Panc1 (cell line): ENCODE measurements at regions not wholly inside any gene's neighbourhood (a gene's known extent, or its start where the extent isn't known, plus 50 kb on each side); places are given as distances from the start of the nearest gene placed in this dataset.

Experiments
- ATAC-seq: fragments of 200-7000 bp; cut with Tn5 transposase; 2 replicates; pipeline ENCODE4 v1.9.1; 2020; ENCODE audit warnings: mild to moderate bottlenecking, moderate library complexity
- BruUV-seq: library from RNA; stranded (reverse); fragments of 400-500 nt; replicated peaks from 2 replicates; lab custom pipeline; 2021; lab: Mats Ljungman, UMichigan
- CTCF ChIA-PET: fragments of 300-600 bp; sonication (Branson Sonifier 250); formaldehyde crosslinking; loops from one replicate; lab custom pipeline; 2022; ENCODE audit warnings: antibody characterized with exemption; lab: Charles Lee
- POLR2A ChIA-PET: fragments of 300-600 bp; sonication (Branson Sonifier 250); formaldehyde crosslinking; loops from one replicate; lab custom pipeline; 2022; ENCODE audit warnings: antibody characterized with exemption; lab: Charles Lee
- DNase-seq: peaks from one replicate; pipeline ENCODE4 v3.0.0-alpha.2; 2010; ENCODE audit warnings: low read depth, low spot score
- H3K27ac ChIP-seq: 2 replicates; pipeline ENCODE4 v1.5.1; 2011; ENCODE audit warnings: mild to moderate bottlenecking, low read length, inconsistent platforms
- H3K27me3 ChIP-seq: fragments of 200-500 bp; sonication (Bioruptor generic); 2 replicates; pipeline ENCODE4 v1.6.0; 2014; ENCODE audit warnings: low read length, inconsistent platforms; ENCODE audit not compliant: control insufficient read depth, insufficient read depth
- H3K36me3 ChIP-seq: fragments of 200-500 bp; sonication (Bioruptor generic); 2 replicates; pipeline ENCODE4 v1.5.1; 2014; ENCODE audit warnings: inconsistent platforms, mild to moderate bottlenecking, low read length, moderate library complexity; ENCODE audit not compliant: control insufficient read depth, insufficient read depth
- H3K4me1 ChIP-seq: 2 replicates; pipeline ENCODE4 v1.5.1; 2011; ENCODE audit warnings: inconsistent platforms, mild to moderate bottlenecking, low read length, moderate library complexity; ENCODE audit not compliant: control insufficient read depth, insufficient read depth
- H3K4me3 ChIP-seq, 2 experiments: 2 replicates each; pipeline ENCODE4 v1.5.1; 2011 to 2012; ENCODE audit warnings: low read depth in 2 of 2, low read length in 2 of 2, mild to moderate bottlenecking in 2 of 2, inconsistent platforms in 1 of 2, moderate library complexity in 1 of 2
- H3K9me3 ChIP-seq: fragments of 200-500 bp; sonication (Bioruptor generic); 2 replicates; pipeline ENCODE4 v1.5.1; 2014; ENCODE audit warnings: low read depth, mild to moderate bottlenecking, inconsistent platforms, low read length, moderate library complexity; ENCODE audit not compliant: control insufficient read depth, insufficient read depth
- CTCF ChIP-seq: fragments of 450-650 bp; IDR thresholded peaks from 2 replicates; pipeline ENCODE4 v1.5.1; 2017; ENCODE audit warnings: mild to moderate bottlenecking
- REST ChIP-seq, 2 experiments: IDR thresholded peaks; 2 replicates each; pipeline ENCODE4 v1.6.1; 2011 to 2012; ENCODE audit warnings: low read depth in 2 of 2, control low read depth in 1 of 2, low read length in 1 of 2, mild to moderate bottlenecking in 1 of 2, moderate library complexity in 1 of 2; ENCODE audit not compliant: insufficient read depth in 1 of 2
- SIN3A ChIP-seq: IDR thresholded peaks from 2 replicates; pipeline ENCODE4 v1.6.1; 2012; ENCODE audit warnings: low read depth, mild to moderate bottlenecking, low read length, moderate library complexity, borderline replicate concordance; ENCODE audit not compliant: insufficient read depth
- TCF7L2 ChIP-seq: IDR thresholded peaks from 2 replicates; pipeline ENCODE4 v1.6.1; 2011; ENCODE audit warnings: mild to moderate bottlenecking, low read depth, low read length, inconsistent platforms
- in situ Hi-C: cut with HindIII; loops from 2 replicates; pipeline ENCODE4 v1.10.0; 2016; ENCODE audit warnings: low sequenced_read_pairs, low pct_unique_long_range_greater_than_20kb
- intact Hi-C: fragments of 100-400 bp; cut with micrococcal nuclease; formaldehyde crosslinking; loops from one replicate; pipeline ENCODE4 v1.10.0; 2022; ENCODE audit not compliant: unreplicated experiment

GRCh38 chr1:82449506-82450057, 648.8 kb downstream of the ADGRL2 start:
- intact Hi-C loops (no loop called here), in situ Hi-C loops (no loop called here)
- Histone ChIP-seq H3K27ac (no peak overlapping the region), H3K4me3 (no peak overlapping the region), H3K36me3 (no peaks in the 10 kb centered on the region), H3K27me3 (no peaks in the 10 kb centered on the region), H3K9me3 (peaks cover 9% of the 10 kb centered on the region; the same call in 1 of the 2 replicates), H3K4me1 (no peaks in the 10 kb centered on the region)
- TF ChIP-seq TCF7L2 (no peak), SIN3A (no peak), CTCF (no peak)
- no peak for ATAC-seq
- CTCF ChIA-PET, result no interaction called here
- POLR2A ChIA-PET, result no interaction called here
- BruUV-seq, result no TSS peak
- DNase-seq, result no peak

GRCh38 chr1:82446955-82447354, 646.2 kb downstream of the ADGRL2 start:
- POLR2A ChIA-PET, result no interaction called here

More at GRCh38 chr1:82446955-82447354, 646.2 kb downstream of the ADGRL2 start:
- DNase-seq (no peak), ATAC-seq (no peak)
- in situ Hi-C loops, result no loop called here
- Histone ChIP-seq H3K27ac (no peak overlapping the region), H3K27me3 (no peaks in the 10 kb centered on the region), H3K9me3 (peaks cover 6% of the 10 kb centered on the region; the same call in 1 of the 2 replicates), H3K4me3 (no peak overlapping the region), H3K4me1 (no peaks in the 10 kb centered on the region), H3K36me3 (no peaks in the 10 kb centered on the region)
- TF ChIP-seq TCF7L2 (no peak), REST (IDR thresholded peaks at IDR 0.05; ENCODE audit: insufficient read depth in 1 of 2, low read depth in 2 of 2, low read length in 1 of 2) (no peak), CTCF (no peak)
- BruUV-seq, result no TSS peak
- intact Hi-C loops, result no loop called here
- CTCF ChIA-PET, result no interaction called here
